LNCaP clone FGC (cell line): ENCODE measurements at regions not wholly inside any gene's neighbourhood (a gene's known extent, or its start where the extent isn't known, plus 50 kb on each side); places are given as distances from the start of the nearest gene placed in this dataset.

Experiments used
- DNase-seq: peaks from one replicate; pipeline ENCODE4 v3.0.0-alpha.2; 2011; ENCODE audit warnings: low read depth
- H3K4me3 ChIP-seq: 2 replicates; pipeline ENCODE4 v1.5.1; 2011; ENCODE audit warnings: mild to moderate bottlenecking, low read depth, low read length, control low read depth
- CTCF ChIP-seq: IDR thresholded peaks from 2 replicates; pipeline ENCODE4 v1.5.1; 2012; ENCODE audit warnings: mild to moderate bottlenecking; ENCODE audit not compliant: control insufficient read depth, insufficient read depth; ENCODE audit errors: extremely low read depth

GRCh38 chr12:24111086-24111485 is 161.6 kb upstream of the SOX5 start:
- no peak for DNase-seq
- H3K4me3 ChIP-seq, result no peak overlapping the region
- TF ChIP-seq CTCF, result no peak

GRCh38 chr12:24109381-24110039 is 160.0 kb upstream of the SOX5 start:
- peak; percentile 59 for TF ChIP-seq CTCF
- DNase-seq, result no peak

GRCh38 chr12:24102676-24103075 is 153.2 kb upstream of the SOX5 start:
- TF ChIP-seq CTCF, result no peak

More at GRCh38 chr12:24109381-24110039, 160.0 kb upstream of the SOX5 start:
- no peak overlapping the region for H3K4me3 ChIP-seq

GRCh38 chr12:24099576-24099975 is 150.1 kb upstream of the SOX5 start:
- no peak for TF ChIP-seq CTCF
- H3K4me3 ChIP-seq, result no peak overlapping the region
- DNase-seq, result no peak

More at GRCh38 chr12:24102676-24103075, 153.2 kb upstream of the SOX5 start:
- no peak for DNase-seq
- H3K4me3 ChIP-seq, result no peak overlapping the region

- no peak for TF ChIP-seq CTCF
- H3K4me3 ChIP-seq, result no peak overlapping the region
These were observed 145.8 kb upstream of the SOX5 start for GRCh38 chr12:24095245-24095644.

GRCh38 chr12:24089510-24089890 is 140.0 kb upstream of the SOX5 start:
- no peak overlapping the region for H3K4me3 ChIP-seq
- TF ChIP-seq CTCF, result no peak
- DNase-seq, result no peak

More at GRCh38 chr12:24095245-24095644, 145.8 kb upstream of the SOX5 start:
- no peak for DNase-seq
